ENCODE measurements at regions not wholly inside any gene's neighbourhood (a gene's known extent, or its start where the extent isn't known, plus 50 kb on each side); places are given as distances from the start of the nearest gene placed in this dataset.

GRCh38 chr12:13386323-13387039 lies 190.0 kb downstream of the EMP1 start:
- no peak for DNase-seq (ENCODE audit: low read depth)
- no peak overlapping the region for H3K4me3 ChIP-seq (ENCODE audit: low read depth, low read length)
- TF ChIP-seq, protein P1, sequence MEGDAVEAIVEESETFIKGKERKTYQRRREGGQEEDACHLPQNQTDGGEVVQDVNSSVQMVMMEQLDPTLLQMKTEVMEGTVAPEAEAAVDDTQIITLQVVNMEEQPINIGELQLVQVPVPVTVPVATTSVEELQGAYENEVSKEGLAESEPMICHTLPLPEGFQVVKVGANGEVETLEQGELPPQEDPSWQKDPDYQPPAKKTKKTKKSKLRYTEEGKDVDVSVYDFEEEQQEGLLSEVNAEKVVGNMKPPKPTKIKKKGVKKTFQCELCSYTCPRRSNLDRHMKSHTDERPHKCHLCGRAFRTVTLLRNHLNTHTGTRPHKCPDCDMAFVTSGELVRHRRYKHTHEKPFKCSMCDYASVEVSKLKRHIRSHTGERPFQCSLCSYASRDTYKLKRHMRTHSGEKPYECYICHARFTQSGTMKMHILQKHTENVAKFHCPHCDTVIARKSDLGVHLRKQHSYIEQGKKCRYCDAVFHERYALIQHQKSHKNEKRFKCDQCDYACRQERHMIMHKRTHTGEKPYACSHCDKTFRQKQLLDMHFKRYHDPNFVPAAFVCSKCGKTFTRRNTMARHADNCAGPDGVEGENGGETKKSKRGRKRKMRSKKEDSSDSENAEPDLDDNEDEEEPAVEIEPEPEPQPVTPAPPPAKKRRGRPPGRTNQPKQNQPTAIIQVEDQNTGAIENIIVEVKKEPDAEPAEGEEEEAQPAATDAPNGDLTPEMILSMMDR (IDR thresholded peaks at IDR 0.05; ENCODE audit: control insufficient read depth, extremely low read depth, insufficient read depth), result no peak

DNA sequence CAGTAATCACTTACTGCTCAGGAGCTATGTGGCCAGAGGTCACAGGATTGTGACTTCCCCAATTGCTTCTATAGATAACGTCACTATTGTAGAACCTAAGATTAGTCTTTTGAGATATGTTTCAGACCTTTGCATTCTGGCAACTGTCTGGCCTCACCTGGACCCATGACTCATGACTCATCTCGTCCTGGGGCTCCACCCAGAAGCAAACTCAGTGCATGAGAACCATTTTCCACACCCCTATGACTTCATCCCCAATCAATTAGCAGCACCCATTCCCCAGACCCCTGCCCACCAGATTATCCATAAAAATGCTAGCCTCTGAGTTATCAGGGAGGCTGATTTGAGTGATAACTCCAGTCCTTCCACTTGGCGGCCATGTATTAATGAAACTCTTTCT lies 186.9 kb downstream of the EMP1 start:
- H3K4me3 ChIP-seq (ENCODE audit: low read depth, low read length), result no peak overlapping the region
- no peak for DNase-seq (ENCODE audit: low read depth)
- TF ChIP-seq, protein P1 (IDR thresholded peaks at IDR 0.05; ENCODE audit: control insufficient read depth, extremely low read depth, insufficient read depth), result no peak

GRCh38 chr12:13380297-13380696 lies 183.8 kb downstream of the EMP1 start:
- H3K4me3 ChIP-seq (ENCODE audit: low read depth, low read length), result no peak overlapping the region
- TF ChIP-seq, protein P1 (IDR thresholded peaks at IDR 0.05; ENCODE audit: control insufficient read depth, extremely low read depth, insufficient read depth), result no peak
- DNase-seq (ENCODE audit: low read depth), result no peak

GRCh38 chr12:13379531-13380188 lies 183.1 kb downstream of the EMP1 start:
- DNase-seq (ENCODE audit: low read depth), result no peak
- H3K4me3 ChIP-seq (ENCODE audit: low read depth, low read length), result no peak overlapping the region
- TF ChIP-seq, protein P1 (IDR thresholded peaks at IDR 0.05; ENCODE audit: control insufficient read depth, extremely low read depth, insufficient read depth), result no peak

DNA sequence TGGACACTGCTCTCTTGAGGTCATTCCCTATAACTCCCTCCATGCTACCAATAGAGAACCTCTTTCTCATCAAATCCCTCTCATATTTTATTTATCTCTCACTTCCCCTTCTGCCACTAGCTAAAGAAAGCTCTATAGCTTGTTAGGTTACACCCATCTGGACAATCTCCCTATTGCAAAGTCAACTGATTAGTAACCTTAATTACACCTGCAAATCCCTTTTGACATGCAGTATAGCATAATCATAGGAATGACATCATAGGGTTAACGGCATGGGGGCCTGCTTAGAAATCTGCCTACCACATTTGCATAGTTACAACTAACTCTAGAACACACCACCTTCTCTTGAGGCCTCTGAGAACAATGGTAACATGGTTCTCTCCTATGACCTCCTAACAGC lies 181.2 kb downstream of the EMP1 start:
- no peak overlapping the region for H3K4me3 ChIP-seq (ENCODE audit: low read depth, low read length)
- DNase-seq (ENCODE audit: low read depth), result no peak
- TF ChIP-seq, protein P1 (IDR thresholded peaks at IDR 0.05; ENCODE audit: control insufficient read depth, extremely low read depth, insufficient read depth), result no peak

- TF ChIP-seq, protein P1 (IDR thresholded peaks at IDR 0.05; ENCODE audit: control insufficient read depth, extremely low read depth, insufficient read depth), result no peak
- no peak overlapping the region for H3K4me3 ChIP-seq (ENCODE audit: low read depth, low read length)
- no peak for DNase-seq (ENCODE audit: low read depth)
Observed at GRCh38 chr12:13376610-13377373, 180.3 kb downstream of the EMP1 start.

Measured in LNCaP clone FGC (cell line).